ENCODE measurements at regions not wholly inside any gene's neighbourhood (a gene's known extent, or its start where the extent isn't known, plus 50 kb on each side); places are given as distances from the start of the nearest gene placed in this dataset.

DNA sequence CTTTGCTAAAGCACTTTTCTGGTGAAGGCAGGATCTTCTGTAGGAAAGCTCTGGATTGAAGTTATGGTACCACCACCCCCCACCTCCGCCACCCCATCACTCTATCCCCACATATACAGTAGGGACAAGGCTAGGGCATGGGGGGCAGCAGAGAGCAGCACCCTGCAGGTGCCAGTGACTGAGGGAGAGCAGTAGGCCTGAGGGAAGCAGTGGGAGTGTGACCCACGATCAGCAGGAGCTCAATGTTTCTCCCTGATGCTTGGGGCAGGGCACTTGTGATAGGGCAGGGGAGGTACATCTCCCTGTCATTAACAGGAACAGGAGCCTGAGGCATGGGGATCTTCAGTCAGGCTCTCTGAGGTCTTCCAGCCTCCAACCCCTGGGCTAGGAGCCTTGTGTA lies 121.6 kb downstream of the ZFP36L2 start:
- no peaks in the 10 kb centered on the region for H4K20me1 ChIP-seq (ENCODE audit: insufficient read depth, poor library complexity, severe bottlenecking)
- no peak overlapping the region for H3K4me2 ChIP-seq
- H3K4me1 ChIP-seq (ENCODE audit: insufficient read depth): peaks cover 42% of the 10 kb centered on the region
- DNase-seq (ENCODE audit: low spot score): no peak
- TF ChIP-seq, protein P1, sequence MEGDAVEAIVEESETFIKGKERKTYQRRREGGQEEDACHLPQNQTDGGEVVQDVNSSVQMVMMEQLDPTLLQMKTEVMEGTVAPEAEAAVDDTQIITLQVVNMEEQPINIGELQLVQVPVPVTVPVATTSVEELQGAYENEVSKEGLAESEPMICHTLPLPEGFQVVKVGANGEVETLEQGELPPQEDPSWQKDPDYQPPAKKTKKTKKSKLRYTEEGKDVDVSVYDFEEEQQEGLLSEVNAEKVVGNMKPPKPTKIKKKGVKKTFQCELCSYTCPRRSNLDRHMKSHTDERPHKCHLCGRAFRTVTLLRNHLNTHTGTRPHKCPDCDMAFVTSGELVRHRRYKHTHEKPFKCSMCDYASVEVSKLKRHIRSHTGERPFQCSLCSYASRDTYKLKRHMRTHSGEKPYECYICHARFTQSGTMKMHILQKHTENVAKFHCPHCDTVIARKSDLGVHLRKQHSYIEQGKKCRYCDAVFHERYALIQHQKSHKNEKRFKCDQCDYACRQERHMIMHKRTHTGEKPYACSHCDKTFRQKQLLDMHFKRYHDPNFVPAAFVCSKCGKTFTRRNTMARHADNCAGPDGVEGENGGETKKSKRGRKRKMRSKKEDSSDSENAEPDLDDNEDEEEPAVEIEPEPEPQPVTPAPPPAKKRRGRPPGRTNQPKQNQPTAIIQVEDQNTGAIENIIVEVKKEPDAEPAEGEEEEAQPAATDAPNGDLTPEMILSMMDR (IDR thresholded peaks at IDR 0.05; ENCODE audit: poor library complexity): no peak
- TF ChIP-seq EZH2phosphoT487 (IDR thresholded peaks at IDR 0.05; ENCODE audit: low read depth, severe bottlenecking, unreplicated experiment): no peak
- no peak for TF ChIP-seq EZH2 (IDR thresholded peaks at IDR 0.05; ENCODE audit: borderline replicate concordance)
- H2AFZ ChIP-seq: no peak overlapping the region
- peak overlapping the region; percentile 68 for H3K27ac ChIP-seq
- no peak overlapping the region for H3K4me3 ChIP-seq
- H3K27me3 ChIP-seq: no peaks in the 10 kb centered on the region
- no peaks in the 10 kb centered on the region for H3K79me2 ChIP-seq
- no peaks in the 10 kb centered on the region for H3K9me3 ChIP-seq (ENCODE audit: low read depth)
- H3K36me3 ChIP-seq (replicated peaks; ENCODE audit: insufficient read depth, low read depth): no peaks in the 10 kb centered on the region
- no peaks in the 10 kb centered on the region for H3K9me2 ChIP-seq (replicated peaks; ENCODE audit: insufficient read depth)
- WGBS (ENCODE audit: low lambda C conversion rate, missing lambda C conversion rate): 85% methylated on average over 2 of the region's 2 CpGs

GRCh38 chr2:43104106-43104505 lies 122.3 kb downstream of the ZFP36L2 start:
- Histone ChIP-seq H3K27ac (no peak overlapping the region), H3K4me3 (no peak overlapping the region), H3K9me3 (ENCODE audit: low read depth) (no peaks in the 10 kb centered on the region), H3K27me3 (no peaks in the 10 kb centered on the region), H3K36me3 (replicated peaks; ENCODE audit: insufficient read depth, low read depth) (no peaks in the 10 kb centered on the region), H3K4me2 (no peak overlapping the region), H4K20me1 (ENCODE audit: insufficient read depth, poor library complexity, severe bottlenecking) (no peaks in the 10 kb centered on the region), H2AFZ (no peak overlapping the region), H3K79me2 (no peaks in the 10 kb centered on the region), H3K4me1 (ENCODE audit: insufficient read depth) (peaks cover 42% of the 10 kb centered on the region), H3K9me2 (replicated peaks; ENCODE audit: insufficient read depth) (no peaks in the 10 kb centered on the region)
- TF ChIP-seq EZH2phosphoT487 (IDR thresholded peaks at IDR 0.05; ENCODE audit: low read depth, severe bottlenecking, unreplicated experiment): no peak
- no peak for TF ChIP-seq EZH2 (IDR thresholded peaks at IDR 0.05; ENCODE audit: borderline replicate concordance)
- TF ChIP-seq, protein P1 (IDR thresholded peaks at IDR 0.05; ENCODE audit: poor library complexity): no peak
- 92% methylated on average over 6 of the region's 6 CpGs for WGBS (ENCODE audit: low lambda C conversion rate, missing lambda C conversion rate)
- DNase-seq (ENCODE audit: low spot score): no peak

- TF ChIP-seq, protein P1 (IDR thresholded peaks at IDR 0.05; ENCODE audit: poor library complexity): no peak
- TF ChIP-seq EZH2 (IDR thresholded peaks at IDR 0.05; ENCODE audit: borderline replicate concordance): no peak
- no peak for TF ChIP-seq EZH2phosphoT487 (IDR thresholded peaks at IDR 0.05; ENCODE audit: low read depth, severe bottlenecking, unreplicated experiment)
- Histone ChIP-seq H3K27me3 (no peaks in the 10 kb centered on the region), H3K9me2 (replicated peaks; ENCODE audit: insufficient read depth) (no peaks in the 10 kb centered on the region), H3K9me3 (ENCODE audit: low read depth) (no peaks in the 10 kb centered on the region), H4K20me1 (ENCODE audit: insufficient read depth, poor library complexity, severe bottlenecking) (no peaks in the 10 kb centered on the region), H3K4me1 (ENCODE audit: insufficient read depth) (peaks cover 42% of the 10 kb centered on the region), H3K4me3 (no peak overlapping the region), H2AFZ (no peak overlapping the region), H3K79me2 (no peaks in the 10 kb centered on the region), H3K27ac (peak overlapping the region; percentile 64), H3K36me3 (replicated peaks; ENCODE audit: insufficient read depth, low read depth) (no peaks in the 10 kb centered on the region), H3K4me2 (no peak overlapping the region)
- WGBS (ENCODE audit: low lambda C conversion rate, missing lambda C conversion rate): 87% methylated on average over 3 of the region's 3 CpGs
- no peak for DNase-seq (ENCODE audit: low spot score)
Measured at GRCh38 chr2:43103093-43103404, 123.4 kb downstream of the ZFP36L2 start.
